Ishikawa (cell line): ENCODE measurements at regions not wholly inside any gene's neighbourhood (a gene's known extent, or its start where the extent isn't known, plus 50 kb on each side); places are given as distances from the start of the nearest gene placed in this dataset.

ENCODE experiments used
- CEBPB ChIP-seq: IDR thresholded peaks from 2 replicates; pipeline ENCODE4 v1.6.1; 2012
- CREB1 ChIP-seq: IDR thresholded peaks from 2 replicates; pipeline ENCODE4 v1.6.1; 2012; ENCODE audit warnings: low read depth
- EGR1 ChIP-seq: IDR thresholded peaks from 2 replicates; pipeline ENCODE4 v1.6.1; 2012
- EP300 ChIP-seq: IDR thresholded peaks from 2 replicates; pipeline ENCODE4 v1.6.1; 2012; ENCODE audit warnings: borderline replicate concordance
- FOXM1 ChIP-seq: IDR thresholded peaks from 2 replicates; pipeline ENCODE4 v1.6.1; 2012; ENCODE audit warnings: low read depth, borderline replicate concordance
- MAX ChIP-seq: IDR thresholded peaks from 2 replicates; pipeline ENCODE4 v1.6.1; 2012
- NFIC ChIP-seq: IDR thresholded peaks from 2 replicates; pipeline ENCODE4 v1.6.1; 2012
- RAD21 ChIP-seq: IDR thresholded peaks from 2 replicates; pipeline ENCODE4 v1.6.1; 2012; ENCODE audit warnings: low read depth
- REST ChIP-seq: IDR thresholded peaks from 2 replicates; pipeline ENCODE4 v1.6.1; 2012; ENCODE audit warnings: low read depth, mild to moderate bottlenecking
- TAF1 ChIP-seq: IDR thresholded peaks from 2 replicates; pipeline ENCODE4 v1.6.1; 2012; ENCODE audit warnings: low read depth, mild to moderate bottlenecking
- USF1 ChIP-seq: IDR thresholded peaks from 2 replicates; pipeline ENCODE4 v1.6.1; 2012
- YY1 ChIP-seq: IDR thresholded peaks from 2 replicates; pipeline ENCODE4 v1.6.1; 2012; ENCODE audit warnings: low read depth
- ZBTB7A ChIP-seq: IDR thresholded peaks from 2 replicates; pipeline ENCODE4 v1.6.1; 2012; ENCODE audit warnings: low read depth

- no peak for TF ChIP-seq RAD21
- no peak for TF ChIP-seq REST
- TF ChIP-seq CREB1, result no peak
- no peak for TF ChIP-seq FOXM1
- no peak for TF ChIP-seq EP300
- TF ChIP-seq MAX, result no peak
- TF ChIP-seq NFIC, result no peak
- no peak for TF ChIP-seq USF1
- no peak for TF ChIP-seq EGR1
- TF ChIP-seq ZBTB7A, result no peak
- no peak for TF ChIP-seq CEBPB
- TF ChIP-seq TAF1, result no peak
- no peak for TF ChIP-seq YY1
Measured at GRCh38 chr2:234403751-234404150, 93.1 kb downstream of the ARL4C start.
